KBM-7 (cell line): ENCODE measurements at regions not wholly inside any gene's neighbourhood (a gene's known extent, or its start where the extent isn't known, plus 50 kb on each side); places are given as distances from the start of the nearest gene placed in this dataset.
A peak's percentile ranks its signal among the peaks of the same experiment; 100 is the strongest.
"Not testable (repeated sequence)": the region's sequence is repeated elsewhere in the genome, so short reads cannot be mapped to it uniquely, and the experiment has no call there.

Source experiments
- DNase-seq: peaks from one replicate; pipeline ENCODE4 v3.0.0-alpha.2; 2015
- in situ Hi-C: fragments of 300-500 bp; cut with MboI; formaldehyde crosslinking; loops from 2 replicates; pipeline ENCODE4 v1.14.3; 2020; ENCODE audit warnings: low sequenced_read_pairs, low pct_unique_long_range_greater_than_20kb, mixed read lengths

DNA sequence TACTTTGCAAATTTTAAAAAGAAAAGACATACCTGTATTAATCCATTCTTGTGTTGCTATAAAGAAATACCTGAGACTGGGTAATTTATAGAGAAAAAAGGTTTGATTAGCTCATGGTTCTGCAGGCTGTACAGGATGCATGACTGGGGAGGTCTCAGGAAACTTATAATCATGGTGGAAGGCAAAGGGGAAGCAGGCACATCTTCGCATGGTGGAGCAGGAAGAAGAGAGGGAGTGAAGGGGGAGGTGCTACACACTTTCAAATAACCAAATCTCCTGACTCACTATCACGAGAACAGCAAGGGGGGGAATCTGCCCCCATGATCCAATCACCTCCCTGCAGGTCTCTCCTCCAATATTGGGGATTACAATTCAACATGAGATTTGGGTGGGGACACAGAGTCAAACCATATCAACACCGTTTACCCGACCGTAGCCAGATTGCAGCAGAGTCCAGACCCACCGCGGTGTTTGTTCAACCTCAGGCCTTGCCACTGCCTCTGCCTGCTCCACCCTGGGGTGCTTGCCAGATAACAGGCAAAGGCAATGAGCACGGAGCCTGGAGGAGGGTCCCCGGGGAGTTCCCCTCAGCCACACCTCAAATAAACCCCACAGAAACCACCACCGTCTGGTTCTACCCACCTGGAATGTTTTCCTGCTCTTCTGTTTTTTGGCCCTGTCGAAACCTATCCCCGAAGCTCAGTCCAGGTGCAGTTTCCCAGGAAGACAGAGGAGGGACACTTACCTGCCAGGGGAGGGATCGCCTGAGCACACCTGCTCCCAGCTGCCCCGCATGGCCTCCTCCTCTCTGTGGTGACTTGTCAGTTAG lies 142.2 kb upstream of the AFDN start:
- in situ Hi-C loops, result no loop called here

GRCh38 chr6:167685654-167686053 lies 141.1 kb upstream of the AFDN start:
- in situ Hi-C loops, result no loop called here
- DNase-seq, result peak; percentile 7

More for the DNA sequence above, 142.2 kb upstream of the AFDN start:
- DNase-seq, result no peak

DNA sequence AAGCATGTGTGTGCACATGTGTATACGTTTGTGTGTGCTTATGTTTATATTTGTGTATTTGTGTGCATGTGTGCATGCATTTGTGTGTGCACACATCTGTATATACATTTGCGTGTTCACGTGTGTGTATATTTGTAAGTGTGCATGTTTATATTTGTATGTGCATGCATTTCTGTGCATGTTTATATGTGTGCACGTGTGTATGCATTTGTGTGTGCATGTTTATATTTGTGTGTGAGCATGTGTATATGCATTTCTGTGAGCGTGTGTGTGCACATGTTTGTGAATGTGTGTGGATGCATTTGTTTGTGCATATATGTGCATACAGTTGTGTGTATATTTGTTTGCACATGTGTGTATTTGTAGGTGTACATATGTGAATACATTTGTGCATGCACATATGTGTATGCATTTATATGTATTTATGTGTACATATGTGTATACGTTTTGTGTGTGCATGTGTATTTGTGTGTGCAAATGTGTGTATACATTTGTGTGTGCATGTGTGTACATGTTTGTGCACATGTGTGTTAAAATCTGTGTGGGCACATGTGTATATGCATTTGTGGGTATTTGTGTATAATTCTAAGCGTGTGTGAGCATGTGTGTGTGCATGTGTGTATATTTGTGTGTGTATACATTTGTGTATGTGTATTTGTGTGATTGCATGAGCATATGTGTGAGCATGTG lies 140.4 kb upstream of the AFDN start:
- in situ Hi-C loops, result no loop called here
- DNase-seq, result no peak

- in situ Hi-C loops, result no loop called here
- no peak for DNase-seq
These were observed 139.5 kb upstream of the AFDN start for GRCh38 chr6:167687116-167687725.

- in situ Hi-C loops, result no loop called here
These were observed 138.6 kb upstream of the AFDN start for GRCh38 chr6:167688123-167688522.

GRCh38 chr6:167689278-167689677 lies 137.4 kb upstream of the AFDN start:
- in situ Hi-C loops, result no loop called here
- no peak for DNase-seq

More at GRCh38 chr6:167688123-167688522, 138.6 kb upstream of the AFDN start:
- DNase-seq, result no peak

DNA sequence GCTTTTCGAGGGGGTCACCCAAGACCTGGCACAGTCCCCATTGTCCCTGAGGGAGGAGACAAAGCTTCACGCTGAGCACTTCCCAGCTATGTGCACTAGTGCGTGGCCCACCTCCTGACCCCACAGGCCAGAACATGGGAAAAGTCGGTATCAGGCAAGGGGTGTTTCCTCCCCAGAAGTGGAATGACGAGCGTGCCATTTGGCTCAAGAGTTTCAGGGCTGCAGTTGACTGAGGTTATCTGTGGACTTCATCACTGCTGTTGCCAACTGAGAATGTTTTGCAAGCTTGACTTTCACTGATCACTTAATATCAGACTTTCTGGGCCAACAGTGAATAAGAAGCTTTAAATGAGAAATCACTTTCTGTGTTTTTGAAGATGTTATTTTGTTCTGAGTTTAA lies 137.0 kb upstream of the AFDN start:
- no peak for DNase-seq
- in situ Hi-C loops, result no loop called here

DNA sequence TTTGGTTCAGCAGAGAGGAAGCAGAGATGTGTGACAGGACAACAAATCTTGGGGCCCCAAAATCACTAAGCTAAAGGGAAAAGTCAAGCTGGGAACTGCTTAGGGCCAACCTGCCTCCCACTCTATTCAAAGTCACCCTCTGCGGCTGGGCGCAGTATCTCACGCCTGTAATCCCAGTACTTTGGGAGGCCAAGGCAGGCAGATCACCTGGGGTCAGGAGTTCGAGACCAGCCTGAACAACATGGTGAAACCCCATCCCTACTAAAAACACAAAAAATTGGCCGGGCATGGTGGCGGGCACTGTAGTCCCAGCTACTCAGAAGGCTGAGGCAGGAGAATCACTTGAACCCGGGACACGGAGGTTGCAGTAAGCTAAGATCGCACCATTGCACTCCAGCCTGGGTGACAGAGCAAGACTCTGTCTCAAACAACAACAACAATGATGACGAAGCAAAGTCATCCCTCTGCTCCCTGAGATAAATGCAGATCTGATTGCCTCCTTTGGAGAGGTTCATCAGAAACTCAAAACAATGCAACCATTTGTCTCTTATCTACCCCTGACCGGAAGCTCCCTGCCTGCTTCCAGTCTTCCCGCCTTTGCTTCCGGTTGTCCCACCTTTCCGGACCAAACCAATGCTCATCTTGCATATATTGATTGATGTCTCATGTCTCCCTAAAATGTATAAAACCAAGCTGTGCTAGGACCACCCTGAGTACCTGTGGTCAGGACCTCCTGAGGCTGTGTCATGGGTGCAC lies 136.4 kb upstream of the AFDN start:
- in situ Hi-C loops, DNase-seq: not testable (repeated sequence)

GRCh38 chr6:167690931-167691330 lies 135.8 kb upstream of the AFDN start:
- no peak for DNase-seq
- in situ Hi-C loops, result no loop called here

DNA sequence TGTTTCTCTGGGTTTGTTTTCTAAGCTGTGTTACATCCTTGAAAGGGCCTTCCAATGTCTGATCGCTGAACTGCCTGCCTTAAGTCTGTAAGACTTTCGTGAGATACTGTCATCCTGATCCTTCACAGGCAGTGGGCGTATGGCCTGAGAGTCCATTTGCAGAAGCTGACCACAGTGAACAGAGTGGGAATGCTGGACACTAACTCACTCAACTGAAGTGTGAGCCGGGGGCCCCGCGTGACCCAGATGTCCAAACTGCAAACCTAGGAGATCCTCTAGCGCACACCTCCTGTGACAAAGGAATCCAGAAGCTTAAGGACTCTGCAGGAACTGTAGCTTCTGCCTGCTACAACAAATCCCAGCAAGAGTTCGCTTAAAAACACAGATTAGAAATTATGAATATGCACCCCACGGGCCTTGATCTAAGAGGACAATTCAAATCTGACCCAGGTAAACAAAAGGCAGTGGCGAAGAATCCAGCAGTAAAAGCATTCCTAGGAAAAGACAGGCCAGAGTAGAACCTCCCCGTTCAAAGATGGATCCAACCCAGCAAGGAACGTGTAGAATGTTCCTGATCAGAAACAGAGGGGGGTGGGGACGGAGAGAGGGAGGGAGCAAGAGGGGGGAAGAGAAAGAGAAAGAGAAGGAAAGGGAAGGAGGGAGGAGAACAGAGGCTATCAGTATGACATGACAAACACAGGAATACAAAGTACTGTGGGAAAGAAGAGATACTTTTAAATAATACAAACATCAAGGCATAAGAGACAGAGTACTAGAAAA lies 135.0 kb upstream of the AFDN start:
- in situ Hi-C loops, result no loop called here
- no peak for DNase-seq

GRCh38 chr6:167693478-167693877 lies 133.2 kb upstream of the AFDN start:
- in situ Hi-C loops, DNase-seq: not testable (repeated sequence)

GRCh38 chr6:167695831-167696230 lies 130.9 kb upstream of the AFDN start:
- no peak for DNase-seq
- in situ Hi-C loops, result no loop called here

- DNase-seq, result no peak
- in situ Hi-C loops, result no loop called here
These were observed 130.4 kb upstream of the AFDN start for GRCh38 chr6:167696296-167696695.

DNA sequence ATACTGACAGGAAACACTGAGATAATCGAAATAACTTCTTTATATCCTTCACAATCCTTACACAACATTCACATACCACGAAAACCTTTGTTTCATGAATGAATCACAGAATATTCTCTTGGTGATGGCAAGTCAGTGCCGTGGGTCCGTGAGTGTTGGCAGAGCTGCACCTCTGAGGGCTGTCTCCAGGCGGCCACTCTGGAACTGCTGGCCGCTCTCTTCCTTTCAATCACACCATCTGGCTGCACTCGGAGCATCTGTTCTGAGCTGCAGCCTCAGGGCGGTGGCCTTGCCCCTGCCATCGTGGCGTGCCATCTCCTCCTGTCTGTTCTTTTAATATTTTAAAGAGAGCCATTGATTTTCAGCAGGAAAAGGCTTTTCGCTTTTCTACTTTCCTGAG lies 129.4 kb upstream of the AFDN start:
- in situ Hi-C loops, result no loop called here
- no peak for DNase-seq

GRCh38 chr6:167698540-167698939 lies 128.2 kb upstream of the AFDN start:
- in situ Hi-C loops, result no loop called here
- DNase-seq, result no peak

DNA sequence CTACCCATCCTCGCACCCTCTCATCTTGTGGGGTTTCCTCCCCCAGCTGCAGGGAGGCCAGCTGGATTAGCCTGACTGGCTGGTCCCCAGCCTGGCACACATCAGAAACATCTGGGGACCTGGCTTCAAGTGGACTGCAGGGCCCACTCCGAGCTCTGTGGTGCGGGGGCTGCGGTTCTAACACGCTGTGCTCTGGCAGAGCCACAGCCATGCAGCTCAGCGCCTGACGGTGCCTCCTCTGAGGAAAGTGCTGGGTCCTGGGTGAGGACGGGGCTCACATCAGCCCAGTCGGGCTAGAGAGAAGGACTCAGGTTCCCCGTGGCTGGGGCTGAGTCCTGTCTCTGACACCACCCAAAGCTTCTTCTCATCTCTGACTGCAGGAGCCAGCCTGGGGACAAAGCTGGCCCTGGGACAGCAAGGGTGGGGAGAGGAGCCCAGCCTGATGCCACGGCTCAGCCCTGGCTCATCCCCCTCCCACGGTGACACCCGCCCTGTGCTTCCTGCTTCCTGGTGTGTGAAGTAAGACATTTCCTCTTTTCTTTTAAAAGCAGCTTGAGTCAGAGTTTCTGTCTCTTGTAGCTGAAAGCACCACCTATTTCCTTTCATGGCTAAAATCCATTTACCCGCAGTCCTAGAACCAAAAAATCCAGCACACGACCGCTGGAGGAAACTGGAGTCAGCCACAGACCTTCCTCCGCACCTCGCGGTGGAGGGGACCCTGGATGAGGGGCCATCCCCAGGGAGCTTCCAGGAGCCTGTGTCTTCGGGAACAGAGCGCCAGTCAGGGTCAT lies 127.4 kb upstream of the AFDN start:
- DNase-seq, result peak; percentile 92
- in situ Hi-C loops, result no loop called here

GRCh38 chr6:167700199-167700598 lies 126.5 kb upstream of the AFDN start:
- in situ Hi-C loops, result no loop called here

DNA sequence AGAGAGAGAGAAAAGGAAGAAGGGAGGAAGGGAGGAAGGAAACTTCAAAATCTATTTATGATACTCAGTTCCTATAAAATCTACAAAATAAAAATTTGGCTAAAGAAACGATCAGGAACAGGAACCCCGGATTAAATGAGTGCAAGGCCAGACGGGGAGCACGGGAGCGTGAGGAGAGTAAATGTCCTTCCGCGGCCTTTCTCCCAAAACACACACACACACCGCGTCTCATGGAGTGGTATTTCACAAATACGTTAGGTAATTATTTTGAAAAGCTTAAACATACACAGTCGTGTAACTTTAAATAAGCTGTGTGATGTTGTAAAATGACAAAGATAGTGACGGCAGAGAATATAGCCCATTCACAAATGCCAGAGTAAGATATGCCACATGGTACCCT lies 125.7 kb upstream of the AFDN start:
- DNase-seq, result no peak
- in situ Hi-C loops, result no loop called here

More at GRCh38 chr6:167700199-167700598, 126.5 kb upstream of the AFDN start:
- no peak for DNase-seq
